NT2/D1 (cell line): ENCODE measurements at regions not wholly inside any gene's neighbourhood (a gene's known extent, or its start where the extent isn't known, plus 50 kb on each side); places are given as distances from the start of the nearest gene placed in this dataset.

Experiments used
- DNase-seq: peaks from one replicate; pipeline ENCODE4 v3.0.0-alpha.2; 2011; ENCODE audit warnings: low read depth, low spot score
- H3K27me3 ChIP-seq: 2 replicates; pipeline ENCODE4 v1.6.0; 2011; ENCODE audit warnings: mild to moderate bottlenecking; ENCODE audit not compliant: insufficient read length, insufficient read depth
- H3K36me3 ChIP-seq: 2 replicates; pipeline ENCODE4 v1.6.1; 2011; ENCODE audit warnings: mild to moderate bottlenecking, low read length, mixed read lengths; ENCODE audit not compliant: insufficient read depth, insufficient read length
- H3K4me1 ChIP-seq: 2 replicates; pipeline ENCODE4 v1.5.1; 2011; ENCODE audit not compliant: insufficient read depth, insufficient read length
- H3K4me3 ChIP-seq: 2 replicates; pipeline ENCODE4 v1.5.1; 2011; ENCODE audit warnings: low read depth; ENCODE audit not compliant: insufficient read length
- H3K9ac ChIP-seq: 2 replicates; pipeline ENCODE4 v1.6.0; 2011; ENCODE audit warnings: low read depth; ENCODE audit not compliant: insufficient read length
- H3K9me3 ChIP-seq: 2 replicates; pipeline ENCODE4 v1.5.1; 2011; ENCODE audit warnings: mild to moderate bottlenecking, low read length; ENCODE audit not compliant: insufficient read depth
- SUZ12 ChIP-seq: IDR thresholded peaks from 2 replicates; pipeline ENCODE4 v1.6.1; 2011; ENCODE audit not compliant: insufficient read length, insufficient read depth; ENCODE audit errors: extremely low read depth
- YY1 ChIP-seq: IDR thresholded peaks from 2 replicates; pipeline ENCODE4 v1.6.1; 2011; ENCODE audit not compliant: insufficient read length, insufficient read depth
- ZNF274 ChIP-seq: IDR thresholded peaks from 2 replicates; pipeline ENCODE4 v1.6.1; 2011; ENCODE audit warnings: mild to moderate bottlenecking, low read depth, low read length

DNA sequence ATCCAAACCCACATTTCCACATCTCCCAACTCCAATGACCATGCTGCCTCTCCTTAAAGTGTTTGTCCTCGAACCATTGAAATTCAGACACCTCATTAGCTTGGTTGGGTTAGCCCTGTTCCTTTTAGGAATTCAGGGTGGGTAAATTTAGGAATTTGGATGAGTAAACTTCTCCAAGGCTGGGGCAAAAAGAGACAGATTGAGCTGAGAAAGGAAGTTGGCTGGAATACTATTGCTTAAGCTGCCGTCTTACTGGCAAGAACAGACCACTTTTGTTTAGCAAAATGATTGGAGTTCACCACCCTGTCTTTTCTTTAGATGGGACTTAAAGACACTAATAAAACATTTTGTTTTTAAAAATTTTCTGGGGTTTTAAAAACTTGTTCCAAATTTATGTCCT, 143.6 kb upstream of the GDNF start:
- Histone ChIP-seq H3K4me1 (no peaks in the 10 kb centered on the region), H3K4me3 (no peak overlapping the region), H3K27me3 (no peaks in the 10 kb centered on the region), H3K9ac (no peak overlapping the region), H3K9me3 (peaks cover 13% of the 10 kb centered on the region; the same call in 1 of the 2 replicates), H3K36me3 (no peaks in the 10 kb centered on the region)
- no peak for TF ChIP-seq YY1
- TF ChIP-seq SUZ12: no peak
- no peak for TF ChIP-seq ZNF274
- DNase-seq: no peak

DNA sequence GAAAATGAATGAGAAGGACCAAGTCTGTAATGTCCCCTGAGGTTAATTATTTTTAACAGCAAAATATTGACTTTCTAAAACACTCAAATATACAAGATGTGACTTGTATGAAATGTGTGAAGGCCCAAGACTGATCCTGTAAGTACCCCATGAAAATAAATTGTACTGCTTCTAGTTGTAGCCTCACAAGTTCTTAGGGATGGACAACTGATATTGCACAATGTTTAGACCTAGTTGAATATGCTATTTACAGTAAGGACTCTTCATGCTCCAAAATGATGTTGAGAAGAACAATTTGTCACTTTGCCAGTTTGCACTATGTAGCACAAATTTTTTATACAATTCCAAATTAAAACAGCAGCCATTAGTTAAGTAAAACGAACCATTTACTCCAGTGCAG, 139.7 kb upstream of the GDNF start:
- no peak for DNase-seq
- Histone ChIP-seq H3K4me1 (no peaks in the 10 kb centered on the region), H3K9ac (no peak overlapping the region), H3K36me3 (no peaks in the 10 kb centered on the region), H3K4me3 (no peak overlapping the region), H3K9me3 (peaks cover 13% of the 10 kb centered on the region; the same call in 1 of the 2 replicates), H3K27me3 (no peaks in the 10 kb centered on the region)
- TF ChIP-seq ZNF274 (no peak), YY1 (no peak), SUZ12 (no peak)

DNA sequence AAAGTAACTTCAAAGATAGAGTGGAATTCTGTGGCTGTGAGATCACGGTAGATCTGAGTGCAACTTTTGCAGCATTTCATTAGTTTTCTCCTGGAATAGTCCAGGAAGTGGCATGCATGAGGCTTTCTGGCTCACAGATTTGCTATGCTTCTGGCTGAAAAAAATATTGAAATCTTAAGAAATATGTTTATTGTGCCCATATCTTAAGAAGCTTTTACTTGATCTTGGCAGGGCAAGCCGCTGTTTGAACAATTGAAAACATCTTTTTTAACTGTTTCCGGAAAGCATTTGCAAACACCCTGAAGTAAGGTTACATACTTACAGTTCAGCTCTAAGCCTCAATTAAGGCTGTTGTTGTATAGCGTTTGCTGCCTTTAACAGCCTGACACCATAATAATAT, 135.7 kb upstream of the GDNF start:
- Histone ChIP-seq H3K4me1 (no peaks in the 10 kb centered on the region), H3K9me3 (peaks cover 5% of the 10 kb centered on the region; the same call in 1 of the 2 replicates), H3K4me3 (no peak overlapping the region), H3K36me3 (no peaks in the 10 kb centered on the region), H3K9ac (no peak overlapping the region), H3K27me3 (no peaks in the 10 kb centered on the region)
- no peak for DNase-seq
- TF ChIP-seq YY1 (no peak), ZNF274 (no peak)

DNA sequence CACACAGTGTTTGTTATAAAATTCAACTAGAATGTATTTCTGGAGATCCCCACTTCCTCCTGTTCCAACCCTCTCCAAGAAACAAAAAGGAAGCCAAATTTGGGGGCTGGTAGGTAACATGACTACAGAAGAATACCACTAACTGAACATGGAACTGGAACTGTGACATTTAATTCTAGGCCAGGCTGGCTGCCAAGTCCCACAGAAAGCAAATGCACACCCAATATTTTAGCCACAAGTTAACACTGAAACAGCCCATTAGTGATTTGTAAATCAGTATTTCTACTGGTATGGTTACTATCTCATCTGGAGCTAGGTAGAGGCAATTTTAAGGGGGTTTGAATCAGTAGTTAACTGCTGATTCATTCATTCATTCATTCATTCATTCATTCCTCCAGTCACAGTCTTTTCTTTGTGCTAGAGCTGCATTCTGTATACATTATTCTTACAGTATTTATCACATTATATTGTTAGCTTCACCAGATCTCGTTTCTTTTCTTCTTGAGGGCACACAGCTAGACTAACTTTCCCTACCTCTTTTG, 131.7 kb upstream of the GDNF start:
- no peak for DNase-seq
- H3K4me1 ChIP-seq: no peaks in the 10 kb centered on the region
- no peaks in the 10 kb centered on the region for H3K27me3 ChIP-seq
- no peaks in the 10 kb centered on the region for H3K36me3 ChIP-seq
- no peaks in the 10 kb centered on the region for H3K9me3 ChIP-seq
- H3K4me3 ChIP-seq: no peak overlapping the region
- H3K9ac ChIP-seq: no peak overlapping the region
- TF ChIP-seq YY1 (no peak), SUZ12 (no peak), ZNF274 (no peak)

DNA sequence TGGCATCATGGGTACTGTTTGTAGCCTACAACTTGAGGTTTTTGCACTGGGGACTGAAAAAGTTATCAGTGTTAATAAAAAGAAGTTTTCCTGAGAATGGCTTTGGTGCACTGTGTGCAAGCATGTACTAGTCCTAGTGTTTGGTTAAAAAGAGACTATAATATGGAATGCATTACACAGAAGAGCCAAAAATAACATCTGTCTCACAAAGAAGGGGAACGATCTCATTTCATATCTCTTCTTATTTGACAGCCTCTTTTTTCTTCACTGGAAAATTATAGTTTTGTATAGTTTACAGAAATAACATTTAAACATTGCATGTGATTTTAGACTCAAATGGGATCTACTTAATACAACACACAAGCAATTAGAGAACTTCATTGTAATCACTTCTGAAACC, 127.0 kb upstream of the GDNF start:
- no peaks in the 10 kb centered on the region for H3K4me1 ChIP-seq
- DNase-seq: no peak
- TF ChIP-seq SUZ12 (no peak), YY1 (no peak), ZNF274 (no peak)
- H3K4me3 ChIP-seq: no peak overlapping the region
- no peak overlapping the region for H3K9ac ChIP-seq
- H3K27me3 ChIP-seq: no peaks in the 10 kb centered on the region
- no peaks in the 10 kb centered on the region for H3K9me3 ChIP-seq
- H3K36me3 ChIP-seq: no peaks in the 10 kb centered on the region

DNA sequence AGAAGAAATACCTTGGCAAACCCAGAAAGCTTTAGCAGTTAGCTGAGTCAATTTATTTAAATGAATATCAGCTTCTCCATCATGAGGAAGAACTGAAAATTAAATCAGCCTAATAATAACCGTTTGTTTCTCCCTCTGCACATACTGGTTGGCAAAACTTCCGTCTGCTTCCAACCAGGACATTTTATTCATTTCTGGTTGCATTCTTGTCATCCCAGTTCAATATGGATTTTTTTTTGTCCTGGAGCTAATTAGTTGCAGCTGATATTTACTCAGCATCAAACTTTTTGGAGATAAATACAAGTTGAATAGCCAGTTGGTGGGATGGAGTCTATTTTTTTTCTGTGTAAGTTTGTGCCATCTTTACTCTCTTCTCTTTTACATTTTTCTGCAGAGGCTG, 126.5 kb upstream of the GDNF start:
- no peak for DNase-seq
- no peak overlapping the region for H3K9ac ChIP-seq
- H3K9me3 ChIP-seq: no peaks in the 10 kb centered on the region
- no peaks in the 10 kb centered on the region for H3K36me3 ChIP-seq
- H3K4me3 ChIP-seq: no peak overlapping the region
- H3K27me3 ChIP-seq: no peaks in the 10 kb centered on the region
- TF ChIP-seq YY1: no peak
- H3K4me1 ChIP-seq: no peaks in the 10 kb centered on the region

DNA sequence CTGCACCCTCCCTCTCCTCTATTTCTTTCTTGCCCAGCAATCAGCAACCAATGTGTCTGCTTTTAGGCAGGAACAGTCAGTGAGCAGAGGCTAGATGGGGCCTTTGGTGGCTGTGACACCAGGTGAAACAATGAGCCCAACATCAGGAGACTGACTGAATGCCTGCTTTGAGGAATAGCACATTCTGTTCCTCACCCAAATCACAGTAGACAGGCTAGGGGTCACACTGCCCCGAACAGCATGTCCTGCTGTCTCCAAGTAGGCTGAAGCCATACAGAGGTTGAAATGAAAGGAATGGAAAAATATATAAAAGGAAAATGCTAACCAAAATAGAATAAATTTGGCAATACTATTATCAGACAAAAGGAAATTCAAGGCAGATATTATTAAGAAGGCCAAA, 122.5 kb upstream of the GDNF start:
- Histone ChIP-seq H3K27me3 (no peaks in the 10 kb centered on the region), H3K36me3 (no peaks in the 10 kb centered on the region), H3K9ac (no peak overlapping the region), H3K4me3 (no peak overlapping the region), H3K9me3 (peaks cover 17% of the 10 kb centered on the region), H3K4me1 (no peaks in the 10 kb centered on the region)
- DNase-seq: no peak
- TF ChIP-seq YY1 (no peak), ZNF274 (no peak), SUZ12 (no peak)

DNA sequence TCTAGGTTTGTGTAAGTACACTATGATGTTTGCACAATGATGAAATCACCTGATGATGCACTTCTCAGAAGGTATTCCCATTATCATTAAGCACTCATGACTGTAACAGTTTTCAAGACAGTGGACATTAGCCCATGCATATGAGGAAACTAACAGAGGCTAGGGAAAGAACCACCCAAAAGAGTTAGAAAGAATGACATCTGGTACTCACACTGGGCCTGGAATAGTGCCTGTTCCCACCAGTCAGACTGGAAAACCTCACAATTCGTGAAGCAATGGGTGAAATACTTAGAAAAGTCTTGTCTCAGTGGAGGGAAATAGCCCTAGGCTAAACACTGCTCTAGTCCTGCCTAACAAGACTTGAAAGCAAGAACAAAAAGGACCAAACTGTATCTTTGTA, 117.4 kb upstream of the GDNF start:
- H3K4me1 ChIP-seq: no peaks in the 10 kb centered on the region
- peaks cover 17% of the 10 kb centered on the region for H3K9me3 ChIP-seq
- no peak for DNase-seq
- TF ChIP-seq YY1: no peak
- TF ChIP-seq SUZ12: no peak
- no peak for TF ChIP-seq ZNF274
- no peak overlapping the region for H3K4me3 ChIP-seq
- no peak overlapping the region for H3K9ac ChIP-seq
- no peaks in the 10 kb centered on the region for H3K36me3 ChIP-seq
- H3K27me3 ChIP-seq: no peaks in the 10 kb centered on the region
